ENCODE measurements at regions not wholly inside any gene's neighbourhood (a gene's known extent, or its start where the extent isn't known, plus 50 kb on each side); places are given as distances from the start of the nearest gene placed in this dataset.
"Not testable (repeated sequence)": the region's sequence is repeated elsewhere in the genome, so short reads cannot be mapped to it uniquely, and the experiment has no call there.

DNA sequence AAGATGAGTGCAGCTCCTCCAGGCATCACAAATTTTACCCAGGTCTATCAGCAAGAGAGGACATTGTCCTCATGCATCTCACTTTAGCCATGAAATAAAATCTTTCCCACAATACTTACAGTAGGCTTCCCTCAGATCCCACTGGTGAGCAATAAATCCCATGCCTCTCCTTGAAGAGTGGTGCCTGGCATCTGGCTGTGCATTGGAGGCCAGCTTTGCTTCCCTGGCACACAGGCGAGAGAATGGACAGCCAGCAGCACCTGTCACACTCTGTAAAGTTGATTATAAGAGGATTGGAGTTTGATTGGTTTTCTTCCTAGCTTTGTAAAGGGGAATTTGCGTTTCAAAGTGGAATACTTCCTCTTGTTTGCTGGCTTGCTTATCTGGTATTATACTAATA is 1153.9 kb downstream of the AACS start:
- DNase-seq = no peak

- DNase-seq = no peak
Measured at GRCh38 chr12:126219654-126220279, 1154.5 kb downstream of the AACS start.

DNA sequence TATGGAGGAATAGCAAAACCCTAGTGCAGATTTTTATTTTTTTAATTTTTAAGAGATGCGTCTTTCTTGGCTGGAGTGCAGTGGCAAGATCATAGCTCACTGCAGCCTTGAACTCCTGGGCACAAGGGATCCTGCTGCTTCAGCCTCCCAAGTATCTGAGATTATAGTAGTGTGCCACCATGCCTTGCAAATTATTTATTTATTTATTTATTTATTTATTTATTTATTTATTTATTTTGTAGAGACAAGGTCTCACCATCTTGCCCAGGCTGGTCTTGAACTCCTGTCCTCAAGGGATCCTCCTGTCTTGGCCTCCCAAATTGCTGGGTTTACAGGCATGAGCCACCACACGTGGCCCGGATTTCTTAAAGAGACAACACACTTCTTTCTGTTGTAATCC is 1158.8 kb downstream of the AACS start:
- DNase-seq = no peak

DNA sequence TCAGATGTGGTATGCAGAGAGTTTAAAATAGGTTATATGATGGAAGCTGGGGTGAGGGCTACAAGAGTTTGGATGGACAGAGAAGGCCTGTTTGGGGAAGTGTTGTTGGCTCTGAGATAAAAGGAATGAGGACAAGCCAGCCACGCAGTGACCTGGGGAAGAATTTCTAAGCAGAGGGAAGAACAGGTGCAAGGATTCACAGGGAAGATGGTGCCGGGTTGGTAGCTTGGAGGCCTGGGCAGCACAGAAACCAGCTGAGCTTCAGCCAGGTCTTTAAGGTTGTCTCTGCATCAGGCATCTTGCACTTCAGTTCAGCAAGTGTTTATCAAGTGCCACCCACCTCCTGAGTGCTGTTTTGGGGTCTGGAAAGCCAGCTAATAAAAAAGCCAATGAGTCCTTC is 1163.7 kb downstream of the AACS start:
- DNase-seq = no peak

- DNase-seq = no peak
Measured at GRCh38 chr12:126232711-126233110, 1167.5 kb downstream of the AACS start.

GRCh38 chr12:126233625-126234024 is 1168.4 kb downstream of the AACS start:
- DNase-seq = no peak

DNA sequence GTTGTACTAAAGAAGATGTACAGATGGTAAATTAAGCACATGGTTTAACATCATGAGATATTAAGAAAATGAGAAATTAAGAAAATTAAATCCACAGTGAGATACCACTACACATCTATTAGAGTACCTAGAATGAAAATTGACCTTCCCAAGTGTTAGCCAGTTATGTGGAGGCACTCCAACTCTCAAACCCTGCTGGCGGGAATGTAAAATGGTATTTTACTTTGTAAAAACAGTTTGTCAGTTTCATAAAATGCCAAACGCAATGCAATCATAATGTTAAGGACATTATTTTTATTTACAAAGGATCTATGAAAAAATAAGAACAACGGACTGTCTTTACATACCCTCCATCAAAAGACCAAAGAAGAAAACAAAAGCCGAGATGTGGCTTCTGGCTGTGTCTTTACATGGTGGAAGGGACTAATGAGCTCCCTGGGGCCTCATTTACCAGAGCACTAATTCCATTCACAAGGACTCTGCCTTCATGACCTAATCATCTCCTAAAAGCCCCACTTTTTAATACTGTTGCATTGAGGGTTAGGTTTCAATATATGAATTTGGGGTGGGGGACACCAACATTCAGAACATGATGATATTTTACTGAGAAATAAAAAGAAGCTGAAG is 1178.7 kb downstream of the AACS start:
- DNase-seq = no peak

DNA sequence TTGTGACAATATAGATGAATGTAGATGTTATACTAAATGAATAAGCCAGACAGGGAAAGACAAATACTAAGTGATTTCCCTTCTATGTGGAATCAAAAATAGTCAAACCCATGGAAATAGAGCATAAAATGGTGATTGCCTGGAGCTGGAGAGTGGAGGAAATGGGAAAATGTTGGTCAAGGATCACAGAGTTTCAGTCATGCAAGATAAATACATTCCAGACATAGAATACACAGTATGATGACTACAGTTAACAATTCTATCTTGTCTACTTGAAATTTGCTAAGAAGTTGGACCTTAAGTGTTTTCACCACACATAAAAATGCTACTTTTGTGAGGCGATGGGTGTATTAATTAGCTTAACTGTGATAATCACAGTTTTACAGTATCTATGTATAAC is 1182.7 kb downstream of the AACS start:
- no peak for DNase-seq

DNA sequence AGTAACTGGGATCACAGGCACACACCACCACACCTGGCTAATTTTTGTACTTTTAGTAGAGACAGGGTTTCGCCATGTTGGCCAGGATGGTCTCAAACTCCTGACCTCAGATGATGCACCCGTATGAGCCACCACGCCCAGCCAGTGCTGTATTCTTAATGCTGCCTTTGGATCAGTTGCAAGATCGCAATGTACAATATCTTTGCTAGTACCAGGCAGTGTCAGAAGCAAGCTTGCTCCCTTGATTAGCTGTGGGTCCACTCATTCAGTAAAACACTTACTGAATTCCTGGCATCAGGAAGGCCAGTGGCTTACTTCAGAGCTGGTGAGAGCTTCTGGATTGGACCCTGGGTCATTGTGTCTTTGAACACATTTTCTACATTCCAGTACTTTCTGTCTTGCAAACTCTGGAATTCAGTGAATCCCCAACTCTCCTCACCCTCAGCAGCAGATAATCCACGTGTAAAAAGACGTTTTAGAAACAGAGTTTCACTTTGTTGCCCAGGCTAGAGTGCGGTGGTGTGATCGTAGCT is 1183.7 kb downstream of the AACS start:
- DNase-seq = no peak

GRCh38 chr12:126258190-126258589 is 1193.0 kb downstream of the AACS start:
- no peak for DNase-seq

DNA sequence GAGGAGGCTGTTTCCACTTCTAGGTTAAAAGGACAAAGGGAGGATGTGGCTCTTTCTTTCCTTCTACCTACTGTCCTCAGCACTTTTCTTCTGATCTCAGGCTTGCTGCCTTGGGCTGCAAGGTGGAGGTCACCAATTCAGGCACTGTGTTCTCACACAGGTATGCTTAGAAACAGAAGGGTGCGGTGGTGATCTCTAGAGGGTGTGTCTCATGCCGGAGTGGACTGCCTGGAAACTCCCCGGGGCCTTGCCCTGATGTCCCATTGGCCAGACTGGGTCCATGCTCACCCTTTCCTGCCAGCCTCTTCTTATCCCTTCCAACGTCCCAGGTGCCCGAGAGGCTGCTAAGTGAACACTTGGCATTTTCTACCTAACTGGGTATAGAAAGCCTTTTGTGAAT is 1197.6 kb downstream of the AACS start:
- DNase-seq = no peak

GRCh38 chr12:126268222-126268621 is 1203.0 kb downstream of the AACS start:
- DNase-seq = no peak

- no peak for DNase-seq
Measured at GRCh38 chr12:126271159-126271558, 1205.9 kb downstream of the AACS start.

DNA sequence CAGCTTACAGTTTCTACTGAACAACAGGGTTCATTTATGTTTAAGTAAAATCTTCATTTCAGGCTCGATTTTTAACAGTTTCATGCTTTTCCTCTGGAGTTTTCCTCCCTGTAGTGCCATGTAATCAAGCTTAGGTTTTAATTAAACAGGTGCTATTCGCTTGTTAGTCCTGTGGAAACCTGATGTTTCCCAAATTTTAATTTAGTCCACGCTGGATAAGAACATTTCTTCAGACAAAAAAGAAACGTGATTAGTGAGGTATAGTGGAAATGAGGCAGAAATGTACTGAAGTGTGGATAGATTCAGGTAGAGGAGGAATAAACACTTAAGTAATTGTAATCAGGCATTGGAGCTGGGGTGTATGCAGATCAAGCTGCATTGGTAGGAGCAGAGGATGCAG is 1217.5 kb downstream of the AACS start:
- no peak for DNase-seq

DNA sequence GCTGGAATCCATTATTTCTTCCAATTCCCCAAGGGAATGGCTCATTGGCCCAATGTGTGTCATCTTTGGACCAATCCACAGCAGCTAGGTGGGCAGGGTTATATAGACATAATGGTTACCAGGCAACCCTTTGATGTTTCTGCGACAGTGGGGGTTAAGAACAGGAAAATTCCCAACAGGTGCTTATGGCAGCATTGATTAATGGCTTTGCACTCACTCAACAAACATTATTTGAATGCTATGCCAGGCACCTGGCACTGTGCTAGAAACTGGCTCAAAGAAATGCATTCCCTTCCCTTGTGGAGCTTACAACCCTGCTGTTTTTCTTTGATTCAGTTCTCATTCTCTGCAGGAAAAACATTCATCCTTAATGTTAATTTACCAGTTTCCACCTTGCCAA is 1221.0 kb downstream of the AACS start:
- DNase-seq = no peak

GRCh38 chr12:126290456-126290855 is 1225.2 kb downstream of the AACS start:
- DNase-seq = no peak

DNA sequence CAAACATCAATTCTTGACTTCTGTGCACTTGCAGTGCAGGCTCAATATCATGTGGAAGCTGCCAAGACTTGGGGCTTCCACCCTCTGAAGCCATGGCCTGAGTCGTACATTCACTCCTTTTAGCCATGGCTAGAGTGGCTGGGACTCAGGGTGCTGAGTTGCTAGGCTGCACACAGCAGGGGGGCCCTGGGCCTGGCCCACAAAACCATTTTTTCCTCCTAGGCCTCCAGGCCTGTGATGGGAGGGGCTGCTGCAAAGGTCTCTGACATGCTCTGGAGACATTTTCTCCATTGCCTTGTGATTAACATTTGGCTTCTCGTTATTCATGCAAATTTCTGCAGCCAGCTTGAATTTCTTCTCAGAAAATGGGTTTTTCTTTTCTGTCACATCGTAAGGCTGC is 1226.8 kb downstream of the AACS start:
- not testable (repeated sequence) for DNase-seq

GRCh38 chr12:126295652-126296051 is 1230.4 kb downstream of the AACS start:
- DNase-seq = no peak

DNA sequence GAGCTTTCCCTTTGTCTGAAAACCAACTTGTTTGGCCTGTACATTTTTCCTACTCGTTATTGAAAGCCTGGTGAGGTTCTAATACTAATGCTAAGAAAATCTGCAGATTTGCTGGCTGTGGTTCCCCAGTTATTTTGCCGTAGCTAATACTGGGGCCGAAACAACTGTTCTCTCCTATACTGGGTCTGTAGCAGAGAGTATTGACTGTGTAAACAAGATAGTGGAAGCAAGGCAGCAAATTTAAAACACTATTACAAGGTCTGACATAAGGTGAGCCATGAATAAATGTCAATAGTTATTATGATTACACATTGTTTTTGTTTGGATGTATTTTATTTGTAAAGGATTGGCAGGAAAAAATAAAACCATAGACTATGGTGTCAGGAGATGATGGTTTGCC is 1244.0 kb downstream of the AACS start:
- DNase-seq = no peak

GRCh38 chr12:126312457-126312856 is 1247.2 kb downstream of the AACS start:
- no peak for DNase-seq

DNA sequence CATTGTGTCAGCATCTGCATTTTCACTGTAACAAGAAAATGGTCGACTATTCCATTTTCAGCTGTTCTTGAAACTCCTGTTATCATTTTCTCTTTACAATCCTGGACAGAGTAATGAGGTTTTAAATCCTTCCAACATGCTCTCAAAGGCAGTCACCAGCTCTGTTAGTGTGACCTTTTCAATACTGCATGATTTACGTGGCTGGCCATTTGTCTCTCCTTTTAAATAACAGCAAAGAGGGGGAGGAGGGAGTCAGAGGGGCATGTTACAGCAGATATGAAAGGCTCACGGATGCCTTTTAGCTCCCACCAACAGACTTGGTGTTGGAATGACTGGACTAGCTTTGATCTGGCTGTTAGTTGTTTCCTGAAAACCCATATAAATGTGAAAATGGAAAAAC is 1251.2 kb downstream of the AACS start:
- no peak for DNase-seq

DNA sequence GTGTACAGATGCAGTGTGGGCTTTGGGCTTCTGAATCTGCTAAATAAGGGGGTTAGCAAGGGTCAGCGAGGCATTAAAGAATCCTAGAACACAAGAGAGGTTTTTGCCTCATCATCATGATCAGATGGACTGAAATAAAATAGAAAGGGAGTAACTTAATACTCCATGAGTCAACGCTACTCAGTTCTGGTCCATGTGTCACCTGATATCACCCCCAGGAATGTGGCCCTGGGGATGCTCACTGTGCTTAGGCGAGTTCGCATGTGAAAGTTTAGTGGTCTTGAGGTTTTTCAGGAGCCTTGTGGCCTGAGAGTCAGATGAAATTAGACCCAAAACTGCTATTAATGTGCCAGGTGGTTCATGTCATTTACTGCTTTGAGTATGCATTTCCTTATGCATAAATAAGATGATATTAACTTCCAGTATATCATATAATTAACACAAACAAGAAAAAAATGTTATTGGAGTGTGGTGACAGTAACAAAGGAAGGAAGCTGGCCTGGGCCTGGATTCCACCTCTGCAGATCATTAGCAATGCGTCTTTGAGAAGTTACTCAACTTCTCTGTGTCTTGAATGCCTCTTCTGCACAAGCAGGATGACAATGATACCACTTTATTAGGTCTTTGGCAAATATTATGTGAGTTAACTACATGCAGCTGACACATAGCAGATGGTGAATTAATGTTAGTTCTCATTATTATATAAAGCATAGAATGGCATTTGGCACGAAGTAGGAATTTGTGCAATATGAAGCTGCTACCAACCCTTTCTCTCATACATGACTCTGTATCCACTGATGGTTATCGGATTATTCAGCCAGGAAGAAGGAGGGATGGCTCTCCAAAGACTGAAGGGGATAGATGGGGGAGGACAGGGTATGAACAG is 1272.6 kb downstream of the AACS start:
- no peak for DNase-seq

GRCh38 chr12:126342866-126343265 is 1277.6 kb downstream of the AACS start:
- no peak for DNase-seq

DNA sequence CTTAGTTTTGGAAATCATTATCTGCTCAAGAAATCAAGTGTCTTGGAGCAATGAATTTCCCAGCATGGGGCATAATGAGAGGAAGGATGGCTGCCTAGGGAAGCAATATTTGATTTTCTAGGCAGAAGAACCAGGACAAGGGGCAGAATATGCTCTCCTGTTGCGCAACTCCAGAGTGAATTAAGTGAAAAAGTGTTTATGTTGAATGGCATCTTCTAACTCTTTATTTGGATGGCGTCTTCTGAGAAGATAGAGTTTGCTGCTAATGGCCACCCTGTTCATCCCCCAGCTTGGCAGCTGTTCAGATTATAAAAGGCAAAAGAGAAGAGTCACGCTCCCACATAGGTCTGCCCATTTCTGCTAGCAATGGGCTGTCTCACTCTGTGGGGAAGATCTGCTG is 1278.1 kb downstream of the AACS start:
- DNase-seq = no peak

All from DMS79 (cell line).